GM12878 (cell line): ENCODE measurements at regions not wholly inside any gene's neighbourhood (a gene's known extent, or its start where the extent isn't known, plus 50 kb on each side); places are given as distances from the start of the nearest gene placed in this dataset.

ENCODE experiments used
- ATAC-seq: fragments of 200-7000 bp; cut with Tn5 transposase; 3 replicates; pipeline ENCODE4 v1.9.1; 2020; ENCODE audit warnings: mild to moderate bottlenecking, moderate library complexity
- BruUV-seq: library from RNA; stranded (reverse); fragments of 400-500 nt; replicated peaks from 2 replicates; lab custom pipeline; 2021; lab: Mats Ljungman, UMichigan
- CTCF ChIA-PET: fragments of 300-600 bp; sonication (Branson Sonifier 250); formaldehyde crosslinking; extraction: SDS; loops from one replicate; lab custom pipeline; 2021; ENCODE audit warnings: inconsistent platforms; lab: Yijun Ruan, JAX
- POLR2A ChIA-PET: fragments of 350-600 bp; formaldehyde crosslinking; extraction: SDS; loops from one replicate; lab custom pipeline; 2021; ENCODE audit warnings: inconsistent platforms; lab: Charles Lee
- RAD21 ChIA-PET: fragments of 300-600 bp; sonication (Branson Sonifier 250); formaldehyde crosslinking; loops from one replicate; lab custom pipeline; 2023; ENCODE audit warnings: antibody characterized with exemption; ENCODE audit not compliant: unreplicated experiment; lab: Charles Lee
- SMC1A ChIA-PET: fragments of 300-600 bp; sonication (Branson Sonifier 250); formaldehyde crosslinking; loops from one replicate; lab custom pipeline; 2023; ENCODE audit not compliant: unreplicated experiment, uncharacterized antibody; lab: Charles Lee
- DNase-seq: peaks from one replicate; pipeline ENCODE4 v3.0.0-alpha.2; 2011; ENCODE audit warnings: low read depth, low spot score
- FAIRE-seq: peaks from 3 replicates; lab custom pipeline; 2011; peaks lifted over from hg19 to GRCh38; lab: Jason Lieb, UNC
- H2AFZ ChIP-seq: 2 replicates; pipeline ENCODE4 v1.6.0; 2011; ENCODE audit warnings: low read depth, low read length, control low read depth; ENCODE audit not compliant: control insufficient read depth
- H3K27ac ChIP-seq: 2 replicates; pipeline ENCODE4 v1.5.1; 2011; ENCODE audit warnings: control low read depth; ENCODE audit not compliant: control insufficient read depth, insufficient read depth
- H3K27me3 ChIP-seq, 2 experiments: replicated peaks in 1 of 2; 2 replicates each; pipeline versions ENCODE4 v1.6.0 to v1.6.1; 2011; ENCODE audit warnings: low read length in 1 of 2; ENCODE audit not compliant: control insufficient read depth in 2 of 2, insufficient read depth in 2 of 2
- H3K36me3 ChIP-seq, 2 experiments: 2 replicates each; pipeline ENCODE4 v1.5.1; 2011; ENCODE audit warnings: low read length in 1 of 2; ENCODE audit not compliant: control insufficient read depth in 2 of 2, insufficient read depth in 2 of 2
- H3K4me1 ChIP-seq: 2 replicates; pipeline ENCODE4 v1.6.1; 2011; ENCODE audit warnings: mild to moderate bottlenecking, low read length, moderate library complexity, mixed read lengths; ENCODE audit not compliant: control insufficient read depth, insufficient read depth
- H3K4me2 ChIP-seq: 2 replicates; pipeline ENCODE4 v1.6.0; 2011; ENCODE audit warnings: control low read depth; ENCODE audit not compliant: control insufficient read depth, insufficient read depth
- H3K4me3 ChIP-seq: fragments of 200-600 bp; sonication (generic); 2 replicates; pipeline ENCODE4 v1.5.1; 2016
- H3K79me2 ChIP-seq: 2 replicates; pipeline ENCODE4 v1.6.0; 2011; ENCODE audit warnings: low read length; ENCODE audit not compliant: control insufficient read depth, insufficient read depth
- H3K9ac ChIP-seq: 2 replicates; pipeline ENCODE4 v1.8.0; 2011; ENCODE audit warnings: low read length, control low read depth, mixed read lengths; ENCODE audit not compliant: control insufficient read depth, insufficient read depth
- H3K9me3 ChIP-seq: replicated peaks from 3 replicates; pipeline ENCODE4 v1.5.1; 2011; ENCODE audit warnings: mild to moderate bottlenecking, low read length; ENCODE audit not compliant: control insufficient read depth, insufficient read depth
- H4K20me1 ChIP-seq: 2 replicates; pipeline ENCODE4 v1.6.0; 2011; ENCODE audit not compliant: control insufficient read depth, insufficient read depth
- CREM ChIP-seq: IDR thresholded peaks from 2 replicates; pipeline ENCODE4 v1.6.1; 2014; ENCODE audit warnings: antibody characterized with exemption, low read depth
- ESRRA ChIP-seq: IDR thresholded peaks from 2 replicates; pipeline ENCODE4 v1.6.1; 2012; ENCODE audit warnings: mild to moderate bottlenecking, low read length, improper control_type of control experiment
- ETV6 ChIP-seq, 2 experiments: fragments of 450-650 bp in 1 of 2; IDR thresholded peaks in 1 of 2; conservative IDR thresholded peaks in 1 of 2; 2 replicates each; pipeline ENCODE4 v1.6.1; 2014; ENCODE audit warnings: antibody characterized with exemption in 1 of 2, borderline replicate concordance in 1 of 2, low read depth in 1 of 2, mild to moderate bottlenecking in 1 of 2, moderate library complexity in 1 of 2
- HDGF ChIP-seq: fragments of 450-650 bp; IDR thresholded peaks from 2 replicates; pipeline ENCODE4 v1.6.1; 2016; ENCODE audit warnings: antibody characterized with exemption
- JUND ChIP-seq: IDR thresholded peaks from 2 replicates; pipeline ENCODE4 v1.6.1; 2012; ENCODE audit warnings: low read depth, mild to moderate bottlenecking, low read length, improper control_type of control experiment, moderate library complexity
- NBN ChIP-seq: fragments of 450-650 bp; IDR thresholded peaks from 2 replicates; pipeline ENCODE4 v1.6.1; 2016
- ZZZ3 ChIP-seq: IDR thresholded peaks from 2 replicates; pipeline ENCODE4 v1.6.1; 2011; ENCODE audit warnings: low read depth; ENCODE audit not compliant: control insufficient read depth, insufficient read length
- WGBS: methylation state at CpG from one replicate; pipeline ENCODE4 v1.1.6; 2016; ENCODE audit warnings: low lambda C conversion rate; ENCODE audit not compliant: insufficient replicate concordance, insufficient coverage; ENCODE audit errors: missing lambda C conversion rate; 5-methylcytosine and 5-hydroxymethylcytosine counted together
- in situ Hi-C: fragments of 300-500 bp; cut with MboI; formaldehyde crosslinking; loops from 9 replicates; pipeline ENCODE4 v1.14.3; 2018; ENCODE audit warnings: mixed read lengths
- intact Hi-C: fragments of 100-400 bp; cut with micrococcal nuclease; formaldehyde crosslinking; loops from one replicate; pipeline ENCODE4 v1.14.2; 2022; ENCODE audit not compliant: unreplicated experiment
- TF ChIP-seq, protein P1 (sequence below): fragments of 450-650 bp; IDR thresholded peaks from 2 replicates; pipeline ENCODE4 v1.6.1; 2017; ENCODE audit warnings: low read depth, mild to moderate bottlenecking, moderate library complexity
- TF ChIP-seq, protein P2 (sequence below): fragments of 450-650 bp; formaldehyde crosslinking; IDR thresholded peaks from 2 replicates; pipeline ENCODE4 v1.5.0; 2022; ENCODE audit warnings: mild to moderate bottlenecking, missing genetic modification characterization
- TF ChIP-seq, protein P3 (sequence below): fragments of 450-650 bp; IDR thresholded peaks from 2 replicates; pipeline ENCODE4 v1.6.1; 2017; ENCODE audit warnings: borderline replicate concordance

DNA sequence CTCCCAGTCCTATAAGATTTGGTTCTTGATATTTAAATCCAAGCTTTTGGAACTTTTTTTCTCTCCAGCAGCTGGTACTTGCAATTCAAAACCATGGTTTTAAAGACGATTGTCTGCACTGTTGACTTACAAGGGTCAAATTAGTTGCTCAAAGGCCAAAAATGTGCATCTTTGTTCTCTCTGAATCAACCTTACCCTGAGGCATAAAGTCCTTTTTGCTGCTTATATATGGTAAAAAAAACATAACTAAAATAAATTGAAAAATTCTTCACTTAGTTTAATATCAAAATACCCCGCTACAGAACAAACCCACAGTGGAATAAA is 592.7 kb downstream of the XIRP2 start:
- ChIA-PET POLR2A (no interaction called here), RAD21 (no interaction called here), CTCF (no interaction called here), SMC1A (interaction anchor here (0.9 kb wide), 1 partner anchor 44 kb away, joined by 3 read pairs; no protein-coding TSS in a partner anchor)
- H3K9ac ChIP-seq: no peak overlapping the region
- ATAC-seq (no peak), FAIRE-seq (no peak), DNase-seq (no peak)
- TF ChIP-seq JUND (no peak), ESRRA (no peak), ZZZ3 (no peak), HDGF (no peak), CREM (no peak), ETV6 (conservative IDR thresholded peaks at IDR 0.05 in 1 of 2, IDR thresholded peaks at IDR 0.05 in 1 of 2; ENCODE audit: borderline replicate concordance in 1 of 2, low read depth in 1 of 2) (no peak), NBN (no peak)
- TF ChIP-seq, protein P1, sequence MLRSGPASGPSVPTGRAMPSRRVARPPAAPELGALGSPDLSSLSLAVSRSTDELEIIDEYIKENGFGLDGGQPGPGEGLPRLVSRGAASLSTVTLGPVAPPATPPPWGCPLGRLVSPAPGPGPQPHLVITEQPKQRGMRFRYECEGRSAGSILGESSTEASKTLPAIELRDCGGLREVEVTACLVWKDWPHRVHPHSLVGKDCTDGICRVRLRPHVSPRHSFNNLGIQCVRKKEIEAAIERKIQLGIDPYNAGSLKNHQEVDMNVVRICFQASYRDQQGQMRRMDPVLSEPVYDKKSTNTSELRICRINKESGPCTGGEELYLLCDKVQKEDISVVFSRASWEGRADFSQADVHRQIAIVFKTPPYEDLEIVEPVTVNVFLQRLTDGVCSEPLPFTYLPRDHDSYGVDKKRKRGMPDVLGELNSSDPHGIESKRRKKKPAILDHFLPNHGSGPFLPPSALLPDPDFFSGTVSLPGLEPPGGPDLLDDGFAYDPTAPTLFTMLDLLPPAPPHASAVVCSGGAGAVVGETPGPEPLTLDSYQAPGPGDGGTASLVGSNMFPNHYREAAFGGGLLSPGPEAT: no peak
- TF ChIP-seq, protein P2, sequence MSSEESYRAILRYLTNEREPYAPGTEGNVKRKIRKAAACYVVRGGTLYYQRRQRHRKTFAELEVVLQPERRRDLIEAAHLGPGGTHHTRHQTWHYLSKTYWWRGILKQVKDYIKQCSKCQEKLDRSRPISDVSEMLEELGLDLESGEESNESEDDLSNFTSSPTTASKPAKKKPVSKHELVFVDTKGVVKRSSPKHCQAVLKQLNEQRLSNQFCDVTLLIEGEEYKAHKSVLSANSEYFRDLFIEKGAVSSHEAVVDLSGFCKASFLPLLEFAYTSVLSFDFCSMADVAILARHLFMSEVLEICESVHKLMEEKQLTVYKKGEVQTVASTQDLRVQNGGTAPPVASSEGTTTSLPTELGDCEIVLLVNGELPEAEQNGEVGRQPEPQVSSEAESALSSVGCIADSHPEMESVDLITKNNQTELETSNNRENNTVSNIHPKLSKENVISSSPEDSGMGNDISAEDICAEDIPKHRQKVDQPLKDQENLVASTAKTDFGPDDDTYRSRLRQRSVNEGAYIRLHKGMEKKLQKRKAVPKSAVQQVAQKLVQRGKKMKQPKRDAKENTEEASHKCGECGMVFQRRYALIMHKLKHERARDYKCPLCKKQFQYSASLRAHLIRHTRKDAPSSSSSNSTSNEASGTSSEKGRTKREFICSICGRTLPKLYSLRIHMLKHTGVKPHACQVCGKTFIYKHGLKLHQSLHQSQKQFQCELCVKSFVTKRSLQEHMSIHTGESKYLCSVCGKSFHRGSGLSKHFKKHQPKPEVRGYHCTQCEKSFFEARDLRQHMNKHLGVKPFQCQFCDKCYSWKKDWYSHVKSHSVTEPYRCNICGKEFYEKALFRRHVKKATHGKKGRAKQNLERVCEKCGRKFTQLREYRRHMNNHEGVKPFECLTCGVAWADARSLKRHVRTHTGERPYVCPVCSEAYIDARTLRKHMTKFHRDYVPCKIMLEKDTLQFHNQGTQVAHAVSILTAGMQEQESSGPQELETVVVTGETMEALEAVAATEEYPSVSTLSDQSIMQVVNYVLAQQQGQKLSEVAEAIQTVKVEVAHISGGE (CRISPR knock-in tag): no peak
- TF ChIP-seq, protein P3, sequence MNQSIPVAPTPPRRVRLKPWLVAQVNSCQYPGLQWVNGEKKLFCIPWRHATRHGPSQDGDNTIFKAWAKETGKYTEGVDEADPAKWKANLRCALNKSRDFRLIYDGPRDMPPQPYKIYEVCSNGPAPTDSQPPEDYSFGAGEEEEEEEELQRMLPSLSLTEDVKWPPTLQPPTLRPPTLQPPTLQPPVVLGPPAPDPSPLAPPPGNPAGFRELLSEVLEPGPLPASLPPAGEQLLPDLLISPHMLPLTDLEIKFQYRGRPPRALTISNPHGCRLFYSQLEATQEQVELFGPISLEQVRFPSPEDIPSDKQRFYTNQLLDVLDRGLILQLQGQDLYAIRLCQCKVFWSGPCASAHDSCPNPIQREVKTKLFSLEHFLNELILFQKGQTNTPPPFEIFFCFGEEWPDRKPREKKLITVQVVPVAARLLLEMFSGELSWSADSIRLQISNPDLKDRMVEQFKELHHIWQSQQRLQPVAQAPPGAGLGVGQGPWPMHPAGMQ: no peak
- peak overlapping the region; percentile 28; the same call in 1 of the 2 replicates for H2AFZ ChIP-seq
- BruUV-seq: no TSS peak
- in situ Hi-C loops (no loop called here), intact Hi-C loops (no loop called here)
- no peaks in the 10 kb centered on the region for H4K20me1 ChIP-seq
- H3K79me2 ChIP-seq: no peaks in the 10 kb centered on the region
- WGBS: 2% methylated on average over 2 of the region's 2 CpGs
- no peaks in the 10 kb centered on the region for H3K4me1 ChIP-seq
- H3K27me3 ChIP-seq: no peaks in the 10 kb centered on the region
- H3K36me3 ChIP-seq: no peaks in the 10 kb centered on the region
- no peak overlapping the region for H3K4me2 ChIP-seq
- no peak overlapping the region for H3K27ac ChIP-seq
- no peak overlapping the region for H3K4me3 ChIP-seq
- no peaks in the 10 kb centered on the region for H3K9me3 ChIP-seq
